K562 (cell line): ENCODE measurements at regions not wholly inside any gene's neighbourhood (a gene's known extent, or its start where the extent isn't known, plus 50 kb on each side); places are given as distances from the start of the nearest gene placed in this dataset.

ENCODE experiments used
- ATAC-seq: fragments of 200-7000 bp; cut with Tn5 transposase; 3 replicates; pipeline ENCODE4 v1.9.1; 2020; ENCODE audit warnings: moderate library complexity
- BruUV-seq: library from RNA; stranded (reverse); fragments of 400-500 nt; replicated peaks from 2 replicates; lab custom pipeline; 2021; lab: Mats Ljungman, UMichigan
- CTCF ChIA-PET: fragments of 300-600 bp; formaldehyde crosslinking; extraction: SDS; loops from one replicate; lab custom pipeline; 2021; ENCODE audit warnings: low intra/inter-chr PET ratio; lab: Yijun Ruan, JAX
- POLR2A ChIA-PET: fragments of 300-600, 350-650 bp; sonication (Branson Sonifier 250); formaldehyde crosslinking; extraction: SDS; loops from one replicate; lab custom pipeline; 2021; ENCODE audit warnings: antibody characterized with exemption, inconsistent platforms; lab: Yijun Ruan, JAX
- DNase-seq, 4 experiments: peaks; one replicate each; pipeline versions ENCODE4 v3.0.0 to v3.0.0-alpha.2; 2011 to 2018; ENCODE audit warnings: low spot score in 3 of 4, mixed read lengths in 3 of 4; ENCODE audit errors: extremely low read depth in 1 of 4
- FAIRE-seq: peaks from 2 replicates; lab custom pipeline; 2011; peaks lifted over from hg19 to GRCh38; lab: Jason Lieb, UNC
- H2AFZ ChIP-seq: 2 replicates; pipeline ENCODE4 v1.6.0; 2011; ENCODE audit warnings: low read depth, low read length, control low read depth, inconsistent platforms
- H3K27ac ChIP-seq: fragments of 200-600 bp; 3 replicates; pipeline ENCODE4 v1.8.0; 2011; ENCODE audit warnings: low read depth, mild to moderate bottlenecking, control low read depth, inconsistent platforms, low read length, moderate library complexity, mixed read lengths; ENCODE audit errors: extremely low read depth
- H3K27me3 ChIP-seq, 2 experiments: fragments of 300-600 bp in 1 of 2; 2 replicates in 1 of 2; 3 replicates in 1 of 2; pipeline versions ENCODE4 v1.6.0 to v1.8.0; 2011; ENCODE audit warnings: inconsistent platforms in 2 of 2, low read length in 2 of 2, mild to moderate bottlenecking in 1 of 2, mixed read lengths in 1 of 2, moderate library complexity in 1 of 2; ENCODE audit not compliant: control insufficient read depth in 2 of 2, insufficient read depth in 2 of 2
- H3K36me3 ChIP-seq: fragments of 300-600 bp; 3 replicates; pipeline ENCODE4 v1.8.0; 2011; ENCODE audit warnings: mild to moderate bottlenecking, low read length, inconsistent platforms; ENCODE audit not compliant: control insufficient read depth, insufficient read depth
- H3K4me1 ChIP-seq, 2 experiments: fragments of 200-600 bp in 1 of 2; replicated peaks in 1 of 2; 2 replicates in 1 of 2; 3 replicates in 1 of 2; pipeline versions ENCODE4 v1.5.1 to v1.8.0; 2011; ENCODE audit warnings: inconsistent platforms in 2 of 2, low read length in 2 of 2, mild to moderate bottlenecking in 1 of 2, mixed read lengths in 1 of 2, moderate library complexity in 1 of 2; ENCODE audit not compliant: control insufficient read depth in 2 of 2, insufficient read depth in 2 of 2
- H3K4me2 ChIP-seq: 2 replicates; pipeline ENCODE4 v1.6.1; 2011; ENCODE audit warnings: low read length, control low read depth, inconsistent platforms, mixed read lengths; ENCODE audit not compliant: insufficient read depth
- H3K4me3 ChIP-seq: fragments of 200-600 bp; sonication (generic), shearing (Covaris generic); 2 replicates; pipeline ENCODE4 v1.5.1; 2016; ENCODE audit warnings: control low read depth, inconsistent platforms
- H3K79me2 ChIP-seq: fragments of 200-600 bp; 3 replicates; pipeline ENCODE4 v1.8.0; 2011; ENCODE audit warnings: low read length, inconsistent platforms; ENCODE audit not compliant: control insufficient read depth, insufficient read depth
- H3K9ac ChIP-seq, 2 experiments: 2 replicates each; pipeline versions ENCODE4 v1.6.0 to v1.6.1; 2011; ENCODE audit warnings: low read depth in 2 of 2, low read length in 2 of 2, control low read depth in 1 of 2, inconsistent platforms in 1 of 2, mild to moderate bottlenecking in 1 of 2, mixed read lengths in 1 of 2; ENCODE audit not compliant: insufficient read depth in 1 of 2
- H3K9me1 ChIP-seq: one replicate; pipeline ENCODE4 v1.6.0; 2011; ENCODE audit warnings: inconsistent platforms, mild to moderate bottlenecking, low read length, moderate library complexity; ENCODE audit not compliant: control insufficient read depth, insufficient read depth
- H3K9me3 ChIP-seq: replicated peaks from 2 replicates; pipeline ENCODE4 v1.5.1; 2011; ENCODE audit warnings: low read depth, low read length, inconsistent platforms; ENCODE audit not compliant: control insufficient read depth, insufficient read depth
- H4K20me1 ChIP-seq: replicated peaks from 2 replicates; pipeline ENCODE4 v1.6.1; 2011; ENCODE audit warnings: low read length, inconsistent platforms, mixed read lengths; ENCODE audit not compliant: control insufficient read depth, insufficient read depth
- KAT2B ChIP-seq: IDR thresholded peaks from one replicate; pipeline ENCODE4 v1.6.1; 2012; ENCODE audit warnings: low read depth, mild to moderate bottlenecking, control low read depth, inconsistent platforms, low read length, moderate library complexity
- L3MBTL2 ChIP-seq: fragments of 450-650 bp; IDR thresholded peaks from 2 replicates; pipeline ENCODE4 v1.6.1; 2016; ENCODE audit warnings: mild to moderate bottlenecking, moderate library complexity
- NCOR1 ChIP-seq: fragments of 450-650 bp; IDR thresholded peaks from 2 replicates; pipeline ENCODE4 v1.6.1; 2016; ENCODE audit warnings: mild to moderate bottlenecking, moderate library complexity
- NR4A1 ChIP-seq, 2 experiments: fragments of 250-450 bp in 1 of 2; fragments of 450-650 bp in 1 of 2; sonication (Bioruptor Pico) in 1 of 2; IDR thresholded peaks; 2 replicates each; pipeline versions ENCODE4 v1.4.0 to v1.6.1; 2016 to 2020; ENCODE audit warnings: mild to moderate bottlenecking in 2 of 2, missing compliant biosample characterization in 1 of 2, missing genetic modification characterization in 1 of 2, moderate library complexity in 1 of 2
- PBX2 ChIP-seq, 2 experiments: IDR thresholded peaks in 1 of 2; conservative IDR thresholded peaks in 1 of 2; 2 replicates each; pipeline ENCODE4 v1.6.1; 2016; ENCODE audit warnings: low read depth in 2 of 2, mild to moderate bottlenecking in 1 of 2, missing compliant biosample characterization in 1 of 2, missing genetic modification characterization in 1 of 2, moderate library complexity in 1 of 2
- POLR3G ChIP-seq: IDR thresholded peaks from 2 replicates; pipeline ENCODE4 v1.6.1; 2011; ENCODE audit not compliant: insufficient read length, insufficient replicate concordance; ENCODE audit errors: extremely low read depth
- WGBS: fragments of 100-300 bp; shearing (Covaris generic); methylation state at CpG from one replicate; pipeline ENCODE4 v1.1.6; 2016; ENCODE audit warnings: low coverage, mixed read lengths; ENCODE audit not compliant: insufficient coverage; ENCODE audit errors: missing lambda C conversion rate; 5-methylcytosine and 5-hydroxymethylcytosine counted together
- in situ Hi-C: fragments of 300-500 bp; cut with MboI; formaldehyde crosslinking; loops from 4 replicates; pipeline ENCODE4 v1.15.0; 2018; ENCODE audit warnings: inconsistent platforms, mixed read lengths
- intact Hi-C: fragments of 100-400 bp; cut with micrococcal nuclease; formaldehyde crosslinking; loops from 2 replicates; pipeline ENCODE4 v1.14.2; 2022
- TF ChIP-seq, protein P1 (sequence below): fragments of 450-650 bp; IDR thresholded peaks from 2 replicates; pipeline ENCODE4 v1.6.1; 2017; ENCODE audit warnings: antibody characterized with exemption

GRCh38 chr21:38902608-38903445, 97.1 kb downstream of the ETS2 start (continued):
- TF ChIP-seq PBX2 (CRISPR knock-in tag; IDR thresholded peaks at IDR 0.05; ENCODE audit: low read depth) (no peak), PBX2 (tag; conservative IDR thresholded peaks at IDR 0.05; ENCODE audit: low read depth) (0 out of 2 replicates have a peak, but pooled peaks have one; percentile 35)
- TF ChIP-seq, all 486 proteins: peak for 4

GRCh38 chr21:38900499-38900898, 94.8 kb downstream of the ETS2 start:
- no peak overlapping the region for H3K4me3 ChIP-seq
- ATAC-seq (no peak), DNase-seq (no peak), FAIRE-seq (no peak)
- POLR2A ChIA-PET = no interaction called here
- intact Hi-C loops = no loop called here
- no peaks in the 10 kb centered on the region for H3K9me1 ChIP-seq
- no peak overlapping the region for H3K27ac ChIP-seq
- 0% methylated on average over 2 of the region's 2 CpGs for WGBS
- H3K4me2 ChIP-seq = no peak overlapping the region
- no peaks in the 10 kb centered on the region for H3K36me3 ChIP-seq
- BruUV-seq = no TSS peak
- H3K9me3 ChIP-seq = no peaks in the 10 kb centered on the region
- no peak overlapping the region for H2AFZ ChIP-seq
- H3K4me1 ChIP-seq = no peaks in the 10 kb centered on the region
- no peaks in the 10 kb centered on the region for H3K79me2 ChIP-seq
- in situ Hi-C loops = no loop called here
- CTCF ChIA-PET = no interaction called here
- no peak overlapping the region for H3K9ac ChIP-seq
- H4K20me1 ChIP-seq = no peaks in the 10 kb centered on the region
- peaks cover 12 to 16% of the 10 kb centered on the region in 2 experiments; a peak in 4 of 5 replicates for H3K27me3 ChIP-seq
- no peak for TF ChIP-seq NCOR1
- no peak for TF ChIP-seq L3MBTL2
- no peak for TF ChIP-seq KAT2B
- no peak for TF ChIP-seq NR4A1 (CRISPR knock-in tag; IDR thresholded peaks at IDR 0.05)
- TF ChIP-seq NR4A1 (tag; IDR thresholded peaks at IDR 0.05) = no peak
- TF ChIP-seq, protein P1, sequence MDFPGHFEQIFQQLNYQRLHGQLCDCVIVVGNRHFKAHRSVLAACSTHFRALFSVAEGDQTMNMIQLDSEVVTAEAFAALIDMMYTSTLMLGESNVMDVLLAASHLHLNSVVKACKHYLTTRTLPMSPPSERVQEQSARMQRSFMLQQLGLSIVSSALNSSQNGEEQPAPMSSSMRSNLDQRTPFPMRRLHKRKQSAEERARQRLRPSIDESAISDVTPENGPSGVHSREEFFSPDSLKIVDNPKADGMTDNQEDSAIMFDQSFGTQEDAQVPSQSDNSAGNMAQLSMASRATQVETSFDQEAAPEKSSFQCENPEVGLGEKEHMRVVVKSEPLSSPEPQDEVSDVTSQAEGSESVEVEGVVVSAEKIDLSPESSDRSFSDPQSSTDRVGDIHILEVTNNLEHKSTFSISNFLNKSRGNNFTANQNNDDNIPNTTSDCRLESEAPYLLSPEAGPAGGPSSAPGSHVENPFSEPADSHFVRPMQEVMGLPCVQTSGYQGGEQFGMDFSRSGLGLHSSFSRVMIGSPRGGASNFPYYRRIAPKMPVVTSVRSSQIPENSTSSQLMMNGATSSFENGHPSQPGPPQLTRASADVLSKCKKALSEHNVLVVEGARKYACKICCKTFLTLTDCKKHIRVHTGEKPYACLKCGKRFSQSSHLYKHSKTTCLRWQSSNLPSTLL = no peak
- no peak for TF ChIP-seq POLR3G
